ENCODE measurements at regions not wholly inside any gene's neighbourhood (a gene's known extent, or its start where the extent isn't known, plus 50 kb on each side); places are given as distances from the start of the nearest gene placed in this dataset.

GRCh38 chr2:33729353-33729752, 130.3 kb upstream of the FAM98A start:
- Histone ChIP-seq H3K4me2 (ENCODE audit: low read length) (no peak overlapping the region), H3K9me3 (ENCODE audit: low read length) (no peaks in the 10 kb centered on the region), H2AFZ (ENCODE audit: low read depth, low read length) (no peak overlapping the region), H3K79me2 (replicated peaks; ENCODE audit: insufficient read depth, low read length) (no peaks in the 10 kb centered on the region), H3K4me3 (ENCODE audit: low read length) (no peak overlapping the region), H3K9me2 (ENCODE audit: insufficient read depth, low read length) (no peaks in the 10 kb centered on the region), H3K27me3 (ENCODE audit: insufficient read depth, low read depth, low read length) (no peaks in the 10 kb centered on the region), H3F3A (ENCODE audit: insufficient read depth, low read length, poor library complexity, severe bottlenecking) (no peaks in the 10 kb centered on the region), H3K9ac (ENCODE audit: low read length) (no peak overlapping the region), H3K36me3 (ENCODE audit: insufficient read depth, low read length) (no peaks in the 10 kb centered on the region), H4K20me1 (ENCODE audit: insufficient read depth) (no peaks in the 10 kb centered on the region), H3K27ac (ENCODE audit: low read length) (no peak overlapping the region)
- TF ChIP-seq EP300 (conservative IDR thresholded peaks at IDR 0.05; ENCODE audit: poor library complexity, severe bottlenecking) (no peak), REST (IDR thresholded peaks at IDR 0.05; ENCODE audit: borderline replicate concordance) (no peak)

GRCh38 chr2:33728106-33728505, 129.0 kb upstream of the FAM98A start:
- H3K36me3 ChIP-seq (ENCODE audit: insufficient read depth, low read length), result no peaks in the 10 kb centered on the region
- no peaks in the 10 kb centered on the region for H3F3A ChIP-seq (ENCODE audit: insufficient read depth, low read length, poor library complexity, severe bottlenecking)
- no peak overlapping the region for H3K4me3 ChIP-seq (ENCODE audit: low read length)
- TF ChIP-seq MXI1 (conservative IDR thresholded peaks at IDR 0.05; ENCODE audit: poor library complexity, severe bottlenecking), result no peak
- TF ChIP-seq REST (IDR thresholded peaks at IDR 0.05; ENCODE audit: borderline replicate concordance), result no peak
- no peak for TF ChIP-seq TAF1 (IDR thresholded peaks at IDR 0.05; ENCODE audit: low read depth)
- TF ChIP-seq SMC3 (conservative IDR thresholded peaks at IDR 0.05; ENCODE audit: poor library complexity), result no peak
- TF ChIP-seq POLR2AphosphoS5 (IDR thresholded peaks at IDR 0.05), result no peak
- no peak for TF ChIP-seq EP300 (conservative IDR thresholded peaks at IDR 0.05; ENCODE audit: poor library complexity, severe bottlenecking)
- TF ChIP-seq CTCF (IDR thresholded peaks at IDR 0.05; ENCODE audit: poor library complexity, severe bottlenecking), result no peak
- H4K20me1 ChIP-seq (ENCODE audit: insufficient read depth), result no peaks in the 10 kb centered on the region
- no peaks in the 10 kb centered on the region for H3K79me2 ChIP-seq (replicated peaks; ENCODE audit: insufficient read depth, low read length)
- no peak overlapping the region for H2AFZ ChIP-seq (ENCODE audit: low read depth, low read length)
- no peak overlapping the region for H3K27ac ChIP-seq (ENCODE audit: low read length)
- no peak overlapping the region for H3K9ac ChIP-seq (ENCODE audit: low read length)
- H3K27me3 ChIP-seq (ENCODE audit: insufficient read depth, low read depth, low read length), result no peaks in the 10 kb centered on the region
- no peaks in the 10 kb centered on the region for H3K9me3 ChIP-seq (ENCODE audit: low read length)
- no peaks in the 10 kb centered on the region for H3K9me2 ChIP-seq (ENCODE audit: insufficient read depth, low read length)
- H3K4me2 ChIP-seq (ENCODE audit: low read length), result no peak overlapping the region
